ENCODE measurements at regions not wholly inside any gene's neighbourhood (a gene's known extent, or its start where the extent isn't known, plus 50 kb on each side); places are given as distances from the start of the nearest gene placed in this dataset.

GRCh38 chr20:7622399-7622961 is 317.8 kb downstream of the HAO1 start (continued):
- no peak for TF ChIP-seq ZNF354B (CRISPR knock-in tag; IDR thresholded peaks at IDR 0.05)
- TF ChIP-seq KIAA2018 (CRISPR knock-in tag; IDR thresholded peaks at IDR 0.05; ENCODE audit: borderline replicate concordance): no peak

GRCh38 chr20:7624886-7625285 is 315.4 kb downstream of the HAO1 start:
- BruUV-seq (replicated peaks): no TSS peak
- CTCF ChIA-PET (ENCODE audit: low intra/inter-chr PET ratio, low total read pairs): no interaction called here
- Histone ChIP-seq H2AFZ (ENCODE audit: low read length) (no peak overlapping the region), H3K4me3 (replicated peaks in 1 of 3; ENCODE audit: insufficient read depth in 1 of 3, low read depth in 2 of 3, low read length in 3 of 3) (no peak overlapping the region), H3K9ac (ENCODE audit: insufficient read depth, low read depth, low read length) (no peak overlapping the region), H3K4me2 (ENCODE audit: low read depth, low read length) (no peak overlapping the region), H3K79me2 (ENCODE audit: insufficient read depth, low read length) (no peaks in the 10 kb centered on the region), H3K27ac (ENCODE audit: extremely low read length, insufficient read depth, low read length) (no peak overlapping the region), H3K36me3 (replicated peaks in 1 of 2; ENCODE audit: control insufficient read depth in 1 of 2, insufficient read depth in 2 of 2, low read length in 2 of 2) (no peaks in the 10 kb centered on the region), H3K9me3 (ENCODE audit: low read length) (no peaks in the 10 kb centered on the region), H3K4me1 (ENCODE audit: insufficient read depth, low read length) (no peaks in the 10 kb centered on the region), H4K20me1 (ENCODE audit: insufficient read depth, low read length) (no peaks in the 10 kb centered on the region), H3K27me3 (ENCODE audit: control insufficient read depth in 1 of 2, insufficient read depth in 2 of 2, low read length in 2 of 2) (no peaks in the 10 kb centered on the region)
- FAIRE-seq: no peak
- 2% methylated on average over 5 of the region's 5 CpGs for WGBS (ENCODE audit: low lambda C conversion rate)
- no peak for DNase-seq (ENCODE audit: low spot score)
- POLR2A ChIA-PET: no interaction called here
- in situ Hi-C loops (cut with HindIII; ENCODE audit: extremely low pct_ligation_motif_present, low pct_unique_long_range_greater_than_20kb): no loop called here
- ATAC-seq: no peak
- intact Hi-C loops (cut with micrococcal nuclease; ENCODE audit: unreplicated experiment): no loop called here
- TF ChIP-seq TRIM22 (IDR thresholded peaks at IDR 0.05) (no peak), CREM (IDR thresholded peaks at IDR 0.05) (no peak), CREM (CRISPR knock-in tag; IDR thresholded peaks at IDR 0.05) (no peak), ZNF552 (CRISPR knock-in tag; IDR thresholded peaks at IDR 0.05; ENCODE audit: borderline replicate concordance) (no peak)
